ENCODE measurements at regions not wholly inside any gene's neighbourhood (a gene's known extent, or its start where the extent isn't known, plus 50 kb on each side); places are given as distances from the start of the nearest gene placed in this dataset.

DNA sequence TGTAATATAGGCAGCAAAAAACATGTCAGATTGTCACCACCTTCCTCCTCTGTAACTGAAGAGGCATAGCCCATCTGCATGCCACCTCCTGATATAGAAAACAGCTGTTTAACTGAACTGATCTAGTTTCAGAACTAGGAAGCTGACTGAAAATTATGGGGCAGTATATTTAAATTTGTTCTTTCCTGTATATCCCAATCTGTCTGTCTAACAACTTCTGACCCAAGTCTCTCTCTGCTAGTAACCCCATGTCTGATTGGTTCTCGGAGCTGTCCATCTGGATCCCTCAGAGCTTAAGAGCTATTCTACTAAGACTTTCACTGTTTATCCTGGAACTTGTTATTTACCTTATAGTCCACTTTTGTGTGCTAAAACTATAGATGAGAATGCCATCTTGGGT lies 68.2 kb upstream of the SLC35G4 start:
- no peak overlapping the region for H3K27ac ChIP-seq
- no peak for DNase-seq
- TF ChIP-seq POLR2A (IDR thresholded peaks at IDR 0.05) (no peak), CTCF (IDR thresholded peaks at IDR 0.05) (no peak)
- peaks cover 0 to 32% (median 15%) of the 10 kb centered on the region in 12 donors for H3K9me3 ChIP-seq
- H3K27me3 ChIP-seq, result no peaks in the 10 kb centered on the region
- no peaks in the 10 kb centered on the region for H3K36me3 ChIP-seq
- intact Hi-C loops (cut with DNase I), result no loop called here
- WGBS, 4 donors, result 88 to 97% (median 95%) methylated on average over 1 of the region's 1 CpG
- no peak for ATAC-seq
- H3K4me3 ChIP-seq, result no peak overlapping the region
- H3K4me1 ChIP-seq, result no peaks in the 10 kb centered on the region

DNA sequence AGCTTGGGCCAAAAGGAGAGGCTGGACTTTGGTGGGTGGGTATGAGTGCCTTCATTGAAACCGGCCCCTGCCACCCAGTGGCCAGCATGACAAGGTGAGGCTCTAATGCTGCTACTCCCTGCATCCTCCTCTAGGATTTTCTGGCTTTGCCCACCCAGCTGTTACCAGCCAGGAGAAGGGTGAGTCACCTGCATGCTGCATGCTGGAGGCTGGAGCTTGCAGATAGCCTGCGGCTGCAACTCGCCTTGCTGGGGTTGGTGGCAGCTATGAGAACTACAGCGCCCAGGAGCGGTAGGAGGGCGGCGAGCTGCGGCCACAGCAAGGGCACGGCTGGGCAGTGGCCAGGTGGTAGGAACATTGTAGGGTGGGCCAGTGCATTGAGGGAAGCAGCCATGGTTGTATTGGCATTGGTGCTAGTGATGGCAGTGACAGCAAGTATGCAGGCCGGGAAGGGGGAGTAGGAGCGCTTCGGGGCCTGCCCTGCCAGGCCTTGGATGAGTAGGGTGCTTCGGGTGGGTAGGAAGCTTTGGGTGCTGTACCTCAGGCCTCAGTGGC lies 75.4 kb upstream of the SLC35G4 start:
- H3K27me3 ChIP-seq, result no peaks in the 10 kb centered on the region
- no peaks in the 10 kb centered on the region for H3K4me1 ChIP-seq
- DNase-seq (no peak), ATAC-seq (no peak)
- no peaks in the 10 kb centered on the region for H3K36me3 ChIP-seq
- 91 to 99% (median 95%) methylated on average over 13 of the region's 13 CpGs for WGBS, 4 donors
- intact Hi-C loops (cut with DNase I), result no loop called here
- TF ChIP-seq POLR2A (IDR thresholded peaks at IDR 0.05) (no peak), CTCF (IDR thresholded peaks at IDR 0.05) (no peak)
- H3K27ac ChIP-seq, result no peak overlapping the region
- no peaks in the 10 kb centered on the region for H3K9me3 ChIP-seq
- H3K4me3 ChIP-seq, result no peak overlapping the region

DNA sequence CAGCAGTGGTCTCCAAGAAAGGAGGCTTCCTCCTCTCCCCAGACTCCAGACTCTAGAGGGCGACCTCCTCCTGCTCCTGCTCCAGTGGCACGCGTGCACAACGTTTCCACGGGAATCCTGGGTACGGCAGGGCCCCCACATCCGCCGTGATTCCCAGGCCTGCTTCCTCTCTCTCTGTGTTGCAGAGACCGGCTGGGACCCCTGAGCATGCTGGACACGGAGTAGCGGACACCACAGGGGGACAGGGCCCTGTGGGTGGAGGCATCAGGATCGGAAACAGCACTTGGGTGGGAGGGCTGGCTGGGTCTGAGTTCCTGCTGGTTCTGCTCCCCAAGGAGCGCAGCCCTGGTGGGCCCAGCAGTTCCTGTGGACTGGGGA lies 75.9 kb upstream of the SLC35G4 start:
- no peaks in the 10 kb centered on the region for H3K4me1 ChIP-seq
- no peak overlapping the region for H3K27ac ChIP-seq
- H3K9me3 ChIP-seq, result no peaks in the 10 kb centered on the region
- H3K27me3 ChIP-seq, result no peaks in the 10 kb centered on the region
- H3K4me3 ChIP-seq, result no peak overlapping the region
- ATAC-seq, result no peak
- intact Hi-C loops (cut with DNase I), result no loop called here
- no peak for TF ChIP-seq POLR2A (IDR thresholded peaks at IDR 0.05)
- TF ChIP-seq CTCF (IDR thresholded peaks at IDR 0.05), result no peak
- no peak for DNase-seq
- no peaks in the 10 kb centered on the region for H3K36me3 ChIP-seq
- WGBS, 4 donors, result 85 to 97% (median 95%) methylated on average over 4 to 13 of the region's 13 CpGs

DNA sequence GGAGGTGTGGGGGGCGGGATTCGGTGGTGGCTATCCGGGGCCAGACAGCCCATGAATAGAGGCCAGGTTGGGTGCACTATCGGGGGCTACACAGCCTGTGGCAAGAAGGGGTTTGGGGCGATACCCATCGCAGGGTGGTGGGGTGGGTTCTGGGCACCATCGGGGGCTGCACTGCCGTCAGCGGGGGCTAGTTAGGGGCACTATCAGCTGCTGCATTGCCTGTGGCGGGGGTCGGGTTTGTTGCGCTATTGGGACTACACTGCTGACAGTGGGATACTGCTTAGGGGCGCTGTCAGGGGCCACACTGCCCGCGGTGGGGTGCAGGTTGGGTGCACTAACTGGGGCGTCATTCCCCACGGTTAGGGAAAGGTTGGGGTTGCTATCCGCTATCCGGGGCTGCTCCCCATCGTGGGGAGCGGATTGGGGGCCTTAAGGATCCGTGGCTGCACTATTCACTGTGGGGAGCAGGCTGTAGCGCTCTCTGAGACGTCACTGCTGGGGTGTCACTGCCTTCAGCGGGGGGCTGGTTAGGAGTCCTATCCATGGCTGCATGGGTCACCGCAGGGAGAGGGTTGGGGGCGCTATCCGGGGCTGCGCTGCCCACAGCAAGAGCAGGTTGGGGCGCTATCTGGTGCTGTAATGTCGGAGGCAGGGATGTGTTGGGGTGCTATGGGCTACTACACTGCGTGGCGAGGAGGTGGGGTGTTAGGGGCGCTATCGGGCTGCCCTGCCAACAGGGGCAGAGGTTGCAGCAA lies 76.5 kb upstream of the SLC35G4 start:
- WGBS, 4 donors, result 91 to 95% (median 95%) methylated on average over 27 to 35 of the region's 35 CpGs
- H3K9me3 ChIP-seq, result no peaks in the 10 kb centered on the region
- no peaks in the 10 kb centered on the region for H3K36me3 ChIP-seq
- intact Hi-C loops (cut with DNase I), result no loop called here
- H3K4me1 ChIP-seq, result no peaks in the 10 kb centered on the region
- no peaks in the 10 kb centered on the region for H3K27me3 ChIP-seq
- DNase-seq (no peak), ATAC-seq (peak in 1 of 4 donors; percentile 20)
- no peak overlapping the region for H3K27ac ChIP-seq
- no peak overlapping the region for H3K4me3 ChIP-seq
- no peak for TF ChIP-seq CTCF (IDR thresholded peaks at IDR 0.05)
- no peak for TF ChIP-seq POLR2A (IDR thresholded peaks at IDR 0.05)
